H9 (cell line): ENCODE measurements at regions not wholly inside any gene's neighbourhood (a gene's known extent, or its start where the extent isn't known, plus 50 kb on each side); places are given as distances from the start of the nearest gene placed in this dataset.

ENCODE experiments used
- DNase-seq: peaks from one replicate; pipeline ENCODE4 v3.0.0-alpha.2; 2017
- H2AFZ ChIP-seq: one replicate; pipeline ENCODE4 v1.6.1; 2013; ENCODE audit warnings: mild to moderate bottlenecking, low read length, control low read depth, moderate library complexity
- H2AK5ac ChIP-seq: 2 replicates; pipeline ENCODE4 v1.6.1; 2013; ENCODE audit warnings: low read length, control low read depth, mixed read lengths; ENCODE audit not compliant: insufficient read length
- H2BK120ac ChIP-seq: one replicate; pipeline ENCODE4 v1.6.1; 2013; ENCODE audit warnings: low read depth, mild to moderate bottlenecking, low read length, control low read depth, inconsistent platforms; ENCODE audit not compliant: poor library complexity, severe bottlenecking
- H2BK12ac ChIP-seq: 2 replicates; pipeline ENCODE4 v1.6.1; 2013; ENCODE audit warnings: low read length, control low read depth, mixed read lengths, low read depth; ENCODE audit not compliant: insufficient read length
- H2BK15ac ChIP-seq: 2 replicates; pipeline ENCODE4 v1.6.1; 2013; ENCODE audit warnings: low read depth, low read length, control low read depth
- H2BK20ac ChIP-seq: one replicate; pipeline ENCODE4 v1.6.1; 2013; ENCODE audit warnings: low read depth, mild to moderate bottlenecking, low read length, control low read depth, inconsistent platforms; ENCODE audit not compliant: poor library complexity, severe bottlenecking
- H2BK5ac ChIP-seq: 2 replicates; pipeline ENCODE4 v1.6.1; 2013; ENCODE audit warnings: low read length, control low read depth, mixed read lengths; ENCODE audit not compliant: insufficient read length
- H3K14ac ChIP-seq: 2 replicates; pipeline ENCODE4 v1.6.1; 2013; ENCODE audit warnings: low read length, control low read depth; ENCODE audit not compliant: insufficient read depth
- H3K18ac ChIP-seq: 2 replicates; pipeline ENCODE4 v1.6.1; 2013; ENCODE audit warnings: low read depth, mild to moderate bottlenecking, mixed read lengths, low read length, control low read depth; ENCODE audit not compliant: insufficient read length
- H3K23ac ChIP-seq: 2 replicates; pipeline ENCODE4 v1.6.1; 2013; ENCODE audit warnings: low read length, control low read depth, mixed read lengths, low read depth; ENCODE audit not compliant: insufficient read length
- H3K23me2 ChIP-seq: 2 replicates; pipeline ENCODE4 v1.6.1; 2013; ENCODE audit warnings: low read depth, mild to moderate bottlenecking, mixed read lengths, low read length, control low read depth; ENCODE audit not compliant: insufficient read length, poor library complexity, severe bottlenecking
- H3K27ac ChIP-seq: 2 replicates; pipeline ENCODE4 v1.5.1; 2013; ENCODE audit warnings: low read length, control low read depth, mixed read lengths, low read depth; ENCODE audit not compliant: insufficient read length
- H3K27me3 ChIP-seq: 2 replicates; pipeline ENCODE4 v1.6.1; 2013; ENCODE audit warnings: low read length, control low read depth, inconsistent platforms; ENCODE audit not compliant: insufficient read depth
- H3K4ac ChIP-seq: 2 replicates; pipeline ENCODE4 v1.6.1; 2013; ENCODE audit warnings: low read depth, mild to moderate bottlenecking, control low read depth, inconsistent platforms, low read length, moderate library complexity
- H3K4me1 ChIP-seq: 2 replicates; pipeline ENCODE4 v1.6.1; 2013; ENCODE audit warnings: low read length, control low read depth, inconsistent platforms; ENCODE audit not compliant: insufficient read depth
- H3K4me2 ChIP-seq: 2 replicates; pipeline ENCODE4 v1.6.1; 2013; ENCODE audit warnings: low read length, control low read depth, mixed read lengths; ENCODE audit not compliant: insufficient read length, insufficient read depth
- H3K56ac ChIP-seq: 2 replicates; pipeline ENCODE4 v1.6.1; 2013; ENCODE audit warnings: low read depth, mild to moderate bottlenecking, mixed read lengths, low read length, control low read depth; ENCODE audit not compliant: insufficient read length
- H3K79me1 ChIP-seq: 2 replicates; pipeline ENCODE4 v1.6.1; 2013; ENCODE audit warnings: low read depth, mild to moderate bottlenecking, moderate library complexity, low read length, control low read depth, inconsistent platforms; ENCODE audit not compliant: insufficient read depth, poor library complexity, severe bottlenecking
- H3K79me2 ChIP-seq: 2 replicates; pipeline ENCODE4 v1.6.1; 2013; ENCODE audit warnings: low read length, control low read depth, inconsistent platforms; ENCODE audit not compliant: insufficient read depth
- H3K9ac ChIP-seq: 2 replicates; pipeline ENCODE4 v1.6.1; 2013; ENCODE audit warnings: low read length, control low read depth, mixed read lengths; ENCODE audit not compliant: insufficient read length; ENCODE audit errors: extremely low read depth
- H3K9me3 ChIP-seq: one replicate; pipeline ENCODE4 v1.6.1; 2013; ENCODE audit warnings: low read depth, low read length, inconsistent platforms; ENCODE audit not compliant: control insufficient read depth
- H3T11ph ChIP-seq: one replicate; pipeline ENCODE4 v1.6.1; 2013; ENCODE audit warnings: mild to moderate bottlenecking, low read length, control low read depth, inconsistent platforms
- H4K20me1 ChIP-seq: one replicate; pipeline ENCODE4 v1.6.1; 2013; ENCODE audit not compliant: control insufficient read depth, insufficient read length, insufficient read depth
- H4K5ac ChIP-seq: 2 replicates; pipeline ENCODE4 v1.6.1; 2013; ENCODE audit warnings: low read depth, mild to moderate bottlenecking, mixed read lengths, low read length, control low read depth; ENCODE audit not compliant: insufficient read length
- H4K8ac ChIP-seq: replicated peaks from 2 replicates; pipeline ENCODE4 v1.6.1; 2013; ENCODE audit warnings: low read length, control low read depth, mixed read lengths, low read depth; ENCODE audit not compliant: insufficient read length
- H4K91ac ChIP-seq: 2 replicates; pipeline ENCODE4 v1.6.1; 2013; ENCODE audit warnings: low read depth, mild to moderate bottlenecking, moderate library complexity, mixed read lengths, low read length, control low read depth; ENCODE audit not compliant: insufficient read length
- H3K27ac Mint-ChIP-seq, 3 experiments: 2 replicates in 2 of 3; 3 replicates in 1 of 3; pipeline ENCODE4 v1.8.0; 2020 to 2021; ENCODE audit warnings: mixed read lengths in 3 of 3, mild to moderate bottlenecking in 1 of 3, moderate library complexity in 1 of 3
- H3K27me3 Mint-ChIP-seq: 2 replicates; pipeline ENCODE4 v1.8.0; 2021; ENCODE audit warnings: low read depth, mild to moderate bottlenecking, moderate library complexity, mixed read lengths
- H3K36me3 Mint-ChIP-seq, 3 experiments: 2 replicates in 2 of 3; 3 replicates in 1 of 3; pipeline ENCODE4 v1.8.0; 2020 to 2021; ENCODE audit warnings: low read depth in 3 of 3, mixed read lengths in 3 of 3; ENCODE audit not compliant: insufficient read depth in 1 of 3
- H3K4me1 Mint-ChIP-seq, 2 experiments: 2 replicates each; pipeline ENCODE4 v1.8.0; 2020; ENCODE audit warnings: mixed read lengths in 2 of 2
- H3K4me3 Mint-ChIP-seq, 2 experiments: 2 replicates in 1 of 2; 3 replicates in 1 of 2; pipeline ENCODE4 v1.8.0; 2020 to 2021; ENCODE audit warnings: mild to moderate bottlenecking in 2 of 2, mixed read lengths in 2 of 2, moderate library complexity in 1 of 2
- H3K9me3 Mint-ChIP-seq, 2 experiments: 2 replicates in 1 of 2; 3 replicates in 1 of 2; pipeline ENCODE4 v1.8.0; 2020; ENCODE audit warnings: mild to moderate bottlenecking in 2 of 2, mixed read lengths in 2 of 2, moderate library complexity in 1 of 2
- CTCF ChIP-seq: fragments of 200-600 bp; sonication (generic); conservative IDR thresholded peaks from 3 replicates; pipeline ENCODE4 v1.8.0; 2021; ENCODE audit warnings: antibody characterized with exemption, mild to moderate bottlenecking
- WGBS: extraction: QIAGEN DNeasy Blood & Tissue Kit; methylation state at CpG from one replicate; pipeline ENCODE4 v1.1.7; 2013; ENCODE audit warnings: missing lambda C conversion rate, low lambda C conversion rate, mixed read lengths; ENCODE audit not compliant: insufficient read length; ENCODE audit errors: extremely low coverage; 5-methylcytosine and 5-hydroxymethylcytosine counted together

- Histone ChIP-seq H3K4me2 (no peak overlapping the region), H3K9ac (no peak overlapping the region), H4K20me1 (no peaks in the 10 kb centered on the region), H3T11ph (no peak overlapping the region), H3K23ac (no peak overlapping the region), H3K79me1 (no peaks in the 10 kb centered on the region), H4K91ac (no peak overlapping the region), H2BK120ac (no peak overlapping the region), H2BK20ac (no peak overlapping the region), H2BK15ac (no peak overlapping the region), H3K79me2 (no peaks in the 10 kb centered on the region), H4K8ac (no peak overlapping the region), H3K4ac (no peak overlapping the region), H2AK5ac (no peak overlapping the region), H3K9me3 (peaks cover 96% of the 10 kb centered on the region), H3K14ac (no peak overlapping the region), H2BK12ac (no peak overlapping the region), H3K18ac (no peak overlapping the region), H3K27me3 (no peaks in the 10 kb centered on the region), H2BK5ac (no peak overlapping the region), H4K5ac (no peak overlapping the region), H3K4me1 (no peaks in the 10 kb centered on the region), H2AFZ (no peak overlapping the region), H3K23me2 (no peaks in the 10 kb centered on the region), H3K27ac (no peak overlapping the region), H3K56ac (no peak overlapping the region)
- Mint-ChIP-seq H3K27me3 (peaks cover 3% of the 10 kb centered on the region), H3K9me3 (peaks cover 84 to 98% of the 10 kb centered on the region in 2 experiments), H3K27ac (no peak overlapping the region), H3K36me3 (peaks cover 5 to 33% (median 14%) of the 10 kb centered on the region in 3 experiments), H3K4me3 (no peak overlapping the region), H3K4me1 (no peaks in the 10 kb centered on the region)
- no peak for DNase-seq
- WGBS, result no CpG with 5 or more reads among the region's 29 CpGs
- no peak for TF ChIP-seq CTCF
Observed at GRCh38 chr22:47401976-47402770, 639.7 kb downstream of the TBC1D22A start.
